Lower leg skin (tissue), 4 donors: ENCODE measurements at regions not wholly inside any gene's neighbourhood (a gene's known extent, or its start where the extent isn't known, plus 50 kb on each side); places are given as distances from the start of the nearest gene placed in this dataset.

Source experiments
- DNase-seq, 2 donors: peaks; one replicate each; pipeline ENCODE4 v3.0.0-alpha.2; 2019; ENCODE audit warnings: low spot score in 2 of 2
- H3K4me3 ChIP-seq: fragments of 200-600 bp; sonication (generic); 2 replicates; pipeline ENCODE4 v1.5.1; 2017; ENCODE audit warnings: mild to moderate bottlenecking, low read depth; ENCODE audit not compliant: poor library complexity, severe bottlenecking
- CTCF ChIP-seq, 3 donors: fragments of 450-650 bp; IDR thresholded peaks; one replicate each; pipeline ENCODE4 v1.5.1; 2016; ENCODE audit warnings: antibody characterized with exemption in 3 of 3, mild to moderate bottlenecking in 3 of 3, moderate library complexity in 2 of 3
- POLR2A ChIP-seq, 2 donors: fragments of 450-650 bp; IDR thresholded peaks; one replicate each; pipeline ENCODE4 v1.6.1; 2016 to 2017; ENCODE audit warnings: antibody characterized with exemption in 2 of 2, mild to moderate bottlenecking in 1 of 2, moderate library complexity in 1 of 2
- WGBS, 2 donors: methylation state at CpG; one replicate each; pipeline ENCODE4 v1.1.5; 2018; 5-methylcytosine and 5-hydroxymethylcytosine counted together
- intact Hi-C: fragments of 100-400 bp; cut with DNase I; formaldehyde crosslinking; loops from one replicate; pipeline ENCODE4 v1.15.0; 2023; ENCODE audit warnings: low total_unique reads

GRCh38 chr9:90433398-90433941, 209.2 kb downstream of the DIRAS2 start:
- TF ChIP-seq POLR2A (IDR thresholded peaks at IDR 0.05) (no peak), CTCF (IDR thresholded peaks at IDR 0.05) (no peak)
- WGBS, 2 donors: 8 to 12% methylated on average over 17 of the region's 17 CpGs
- intact Hi-C loops: no loop called here
- no peak overlapping the region for H3K4me3 ChIP-seq
- DNase-seq: no peak

DNA sequence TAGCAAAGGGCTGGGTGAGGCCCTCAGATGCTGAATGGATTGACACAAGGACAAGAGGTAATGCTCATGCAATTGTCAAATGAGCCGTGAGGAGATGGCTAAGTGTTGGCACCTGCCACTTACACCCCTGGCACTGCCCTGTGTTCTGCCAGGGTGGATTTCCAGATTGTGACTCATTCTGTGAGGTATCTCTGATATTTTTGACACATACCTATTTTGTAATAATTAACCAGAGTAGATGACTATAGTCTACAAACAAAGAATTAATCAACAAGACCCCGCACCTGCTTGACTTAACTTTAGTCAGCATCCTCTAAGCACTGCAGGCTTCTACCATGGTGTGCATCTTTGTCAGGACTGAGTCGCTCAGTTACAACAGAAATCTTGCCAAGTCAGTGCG, 200.8 kb downstream of the DIRAS2 start:
- TF ChIP-seq CTCF (IDR thresholded peaks at IDR 0.05): no peak
- TF ChIP-seq POLR2A (IDR thresholded peaks at IDR 0.05): no peak
- DNase-seq: no peak
- intact Hi-C loops: no loop called here
- no peak overlapping the region for H3K4me3 ChIP-seq
- WGBS, 2 donors: 39 to 55% methylated on average over 4 of the region's 4 CpGs

GRCh38 chr9:90442723-90443122, 199.9 kb downstream of the DIRAS2 start:
- no peak overlapping the region for H3K4me3 ChIP-seq
- TF ChIP-seq POLR2A (IDR thresholded peaks at IDR 0.05) (no peak), CTCF (IDR thresholded peaks at IDR 0.05) (no peak)
- WGBS, 2 donors: 36 to 44% methylated on average over 5 of the region's 5 CpGs
- no peak for DNase-seq
- intact Hi-C loops: no loop called here

- H3K4me3 ChIP-seq: no peak overlapping the region
- 69 to 73% methylated on average over 6 of the region's 6 CpGs for WGBS, 2 donors
- DNase-seq: no peak
- TF ChIP-seq POLR2A (IDR thresholded peaks at IDR 0.05): no peak
- TF ChIP-seq CTCF (IDR thresholded peaks at IDR 0.05): no peak
- intact Hi-C loops: no loop called here
Observed at GRCh38 chr9:90444609-90445204, 197.9 kb downstream of the DIRAS2 start.

DNA sequence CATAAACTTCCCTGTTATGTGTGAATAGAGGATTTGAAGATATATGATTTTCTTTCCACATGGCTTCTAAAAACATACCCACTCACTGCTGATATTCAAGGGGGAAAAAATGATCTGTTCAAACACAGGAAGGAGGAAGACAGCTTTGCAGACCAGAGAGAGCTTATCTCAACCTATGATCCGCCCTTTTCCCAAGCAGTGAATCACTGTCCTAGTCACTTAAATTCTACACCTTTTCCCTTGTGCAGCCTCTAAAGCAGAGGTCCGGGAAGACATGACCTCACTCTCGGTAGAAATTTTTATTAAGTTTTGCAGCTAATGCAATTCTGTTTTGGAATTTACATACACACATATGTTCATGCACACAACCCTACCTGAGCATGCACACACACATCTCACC, 197.2 kb downstream of the DIRAS2 start:
- intact Hi-C loops: no loop called here
- no peak for TF ChIP-seq CTCF (IDR thresholded peaks at IDR 0.05)
- no peak for TF ChIP-seq POLR2A (IDR thresholded peaks at IDR 0.05)
- no peak for DNase-seq
- H3K4me3 ChIP-seq: no peak overlapping the region
- 67 to 72% methylated on average over 3 of the region's 3 CpGs for WGBS, 2 donors
